Stimulated activated naive B cell treated with anti-CD40 and anti-IgM and Interleukin-4, amounts not matched to agents 10 μg/mL and 1 μg/mL and 100 μg/mL, for 72 hours (primary cell): ENCODE measurements at regions not wholly inside any gene's neighbourhood (a gene's known extent, or its start where the extent isn't known, plus 50 kb on each side); places are given as distances from the start of the nearest gene placed in this dataset.

Experiments
- ATAC-seq, 2 donors: fragments of 150-1000 bp; cut with Tn5 transposase; replicated peaks; 2 replicates each; pipeline ENCODE4 v1.10.0; 2021; ENCODE audit warnings: moderate library complexity in 1 of 2
- DNase-seq: peaks from one replicate; pipeline ENCODE4 v3.0.0; 2021
- H3K27ac Mint-ChIP-seq: one replicate; pipeline ENCODE4 v1.8.0; 2022; ENCODE audit warnings: mild to moderate bottlenecking, mixed read lengths
- H3K27me3 Mint-ChIP-seq, 2 donors: one replicate each; pipeline ENCODE4 v1.8.0; 2022; ENCODE audit warnings: mixed read lengths in 2 of 2
- H3K36me3 Mint-ChIP-seq, 2 donors: one replicate each; pipeline ENCODE4 v1.8.0; 2022; ENCODE audit warnings: mixed read lengths in 2 of 2, mild to moderate bottlenecking in 1 of 2
- H3K4me1 Mint-ChIP-seq, 2 donors: one replicate each; pipeline ENCODE4 v1.8.0; 2022; ENCODE audit warnings: mixed read lengths in 2 of 2, mild to moderate bottlenecking in 1 of 2
- H3K4me3 Mint-ChIP-seq, 2 donors: one replicate each; pipeline ENCODE4 v1.8.0; 2022; ENCODE audit warnings: mild to moderate bottlenecking in 2 of 2, mixed read lengths in 2 of 2, moderate library complexity in 1 of 2
- H3K9me3 Mint-ChIP-seq, 2 donors: one replicate each; pipeline ENCODE4 v1.8.0; 2022; ENCODE audit warnings: mixed read lengths in 2 of 2, mild to moderate bottlenecking in 1 of 2

GRCh38 chr7:17019106-17019505 lies 137.3 kb upstream of the AGR3 start:
- no peak overlapping the region for H3K27ac Mint-ChIP-seq
- H3K9me3 Mint-ChIP-seq, result no peaks in the 10 kb centered on the region
- DNase-seq (no peak), ATAC-seq (no peak)
- H3K4me1 Mint-ChIP-seq, result no peaks in the 10 kb centered on the region
- peaks cover 0 to 4% of the 10 kb centered on the region in 2 donors for H3K27me3 Mint-ChIP-seq
- H3K36me3 Mint-ChIP-seq, result no peaks in the 10 kb centered on the region
- no peak overlapping the region for H3K4me3 Mint-ChIP-seq

GRCh38 chr7:17020250-17020649 lies 138.5 kb upstream of the AGR3 start:
- DNase-seq (no peak), ATAC-seq (no peak)
- no peak overlapping the region for H3K27ac Mint-ChIP-seq
- no peak overlapping the region for H3K4me3 Mint-ChIP-seq
- no peaks in the 10 kb centered on the region for H3K9me3 Mint-ChIP-seq
- H3K36me3 Mint-ChIP-seq, result no peaks in the 10 kb centered on the region
- peaks cover 0 to 4% of the 10 kb centered on the region in 2 donors for H3K27me3 Mint-ChIP-seq
- no peaks in the 10 kb centered on the region for H3K4me1 Mint-ChIP-seq

GRCh38 chr7:17021205-17021604 lies 139.4 kb upstream of the AGR3 start:
- H3K4me1 Mint-ChIP-seq, result no peaks in the 10 kb centered on the region
- H3K27me3 Mint-ChIP-seq, result peaks cover 0 to 4% of the 10 kb centered on the region in 2 donors
- H3K4me3 Mint-ChIP-seq, result no peak overlapping the region
- ATAC-seq, result no peak
- no peak for DNase-seq
- no peaks in the 10 kb centered on the region for H3K36me3 Mint-ChIP-seq
- H3K9me3 Mint-ChIP-seq, result no peaks in the 10 kb centered on the region
- no peak overlapping the region for H3K27ac Mint-ChIP-seq

DNA sequence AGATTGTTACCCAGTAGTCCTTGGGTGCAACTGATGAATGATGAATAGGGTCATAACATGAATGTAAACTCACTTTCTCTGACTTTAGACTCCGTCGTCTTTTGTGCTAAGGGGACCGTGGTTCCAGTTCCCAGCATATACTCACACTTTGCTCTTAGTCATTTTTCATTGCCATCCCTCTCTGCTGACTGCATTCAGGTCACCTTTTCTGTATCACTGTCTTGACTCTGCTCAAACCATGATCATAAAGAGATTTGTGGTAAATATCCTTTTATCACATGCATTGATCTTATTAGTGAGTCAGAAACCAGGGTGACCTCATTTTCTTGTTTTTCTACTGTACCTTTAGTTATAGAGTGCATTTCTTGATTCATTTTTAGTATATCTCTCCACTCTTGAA lies 141.1 kb upstream of the AGR3 start:
- Mint-ChIP-seq H3K27me3 (peaks cover 0 to 4% of the 10 kb centered on the region in 2 donors), H3K9me3 (no peaks in the 10 kb centered on the region), H3K36me3 (no peaks in the 10 kb centered on the region), H3K4me3 (no peak overlapping the region), H3K27ac (no peak overlapping the region), H3K4me1 (no peaks in the 10 kb centered on the region)
- DNase-seq, result no peak
- no peak for ATAC-seq

GRCh38 chr7:17026269-17026668 lies 144.5 kb upstream of the AGR3 start:
- no peaks in the 10 kb centered on the region for H3K36me3 Mint-ChIP-seq
- DNase-seq (no peak), ATAC-seq (no peak)
- H3K4me3 Mint-ChIP-seq, result no peak overlapping the region
- H3K4me1 Mint-ChIP-seq, result peaks cover 0 to 6% of the 10 kb centered on the region in 2 donors
- H3K27me3 Mint-ChIP-seq, result no peaks in the 10 kb centered on the region
- no peak overlapping the region for H3K27ac Mint-ChIP-seq
- no peaks in the 10 kb centered on the region for H3K9me3 Mint-ChIP-seq

DNA sequence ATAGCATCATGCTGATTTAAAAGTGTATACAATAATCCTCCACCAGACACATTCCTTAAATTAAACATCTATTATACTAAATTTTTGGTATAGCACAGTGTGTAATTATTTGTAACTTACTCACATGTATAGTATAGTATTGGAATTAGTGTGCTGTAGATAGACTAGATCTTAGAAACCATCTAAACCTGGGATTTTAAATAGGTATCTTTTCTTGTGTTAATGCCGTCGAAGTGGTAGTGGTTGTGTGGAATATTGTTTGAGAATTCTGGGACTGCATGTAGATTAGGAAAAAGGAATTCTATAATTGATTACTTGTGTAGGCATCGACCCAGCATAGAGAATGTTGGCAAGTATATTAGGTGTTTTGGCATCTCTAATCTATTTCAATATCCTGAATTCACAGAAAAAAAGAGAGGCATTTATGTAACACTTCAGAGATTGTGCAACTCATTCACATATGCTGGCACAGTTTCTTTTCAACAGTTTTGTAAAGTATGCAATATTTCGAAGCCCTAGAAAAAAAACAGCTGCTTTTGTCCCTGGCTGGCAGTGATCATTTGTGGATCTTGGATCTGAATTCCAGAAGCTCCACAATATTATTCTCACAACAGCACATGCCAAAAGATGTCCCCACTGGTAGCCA lies 145.5 kb upstream of the AGR3 start:
- DNase-seq (no peak), ATAC-seq (no peak)
- no peak overlapping the region for H3K4me3 Mint-ChIP-seq
- no peaks in the 10 kb centered on the region for H3K9me3 Mint-ChIP-seq
- H3K4me1 Mint-ChIP-seq, result peaks cover 0 to 6% of the 10 kb centered on the region in 2 donors
- H3K27me3 Mint-ChIP-seq, result no peaks in the 10 kb centered on the region
- H3K27ac Mint-ChIP-seq, result no peak overlapping the region
- no peaks in the 10 kb centered on the region for H3K36me3 Mint-ChIP-seq

GRCh38 chr7:17027789-17028152 lies 146.0 kb upstream of the AGR3 start:
- DNase-seq (no peak), ATAC-seq (no peak)
- no peak overlapping the region for H3K27ac Mint-ChIP-seq
- H3K4me3 Mint-ChIP-seq, result no peak overlapping the region
- no peaks in the 10 kb centered on the region for H3K9me3 Mint-ChIP-seq
- H3K4me1 Mint-ChIP-seq, result peaks cover 0 to 6% of the 10 kb centered on the region in 2 donors
- no peaks in the 10 kb centered on the region for H3K27me3 Mint-ChIP-seq
- H3K36me3 Mint-ChIP-seq, result no peaks in the 10 kb centered on the region

GRCh38 chr7:17029150-17029549 lies 147.4 kb upstream of the AGR3 start:
- H3K4me1 Mint-ChIP-seq, result peaks cover 0 to 6% of the 10 kb centered on the region in 2 donors
- no peak overlapping the region for H3K4me3 Mint-ChIP-seq
- H3K9me3 Mint-ChIP-seq, result no peaks in the 10 kb centered on the region
- DNase-seq (no peak), ATAC-seq (no peak)
- H3K27me3 Mint-ChIP-seq, result no peaks in the 10 kb centered on the region
- H3K27ac Mint-ChIP-seq, result no peak overlapping the region
- no peaks in the 10 kb centered on the region for H3K36me3 Mint-ChIP-seq

GRCh38 chr7:17030559-17030958 lies 148.8 kb upstream of the AGR3 start:
- ATAC-seq (no peak), DNase-seq (no peak)
- Mint-ChIP-seq H3K27me3 (no peaks in the 10 kb centered on the region), H3K27ac (no peak overlapping the region), H3K9me3 (no peaks in the 10 kb centered on the region), H3K4me3 (no peak overlapping the region), H3K4me1 (peaks cover 0 to 6% of the 10 kb centered on the region in 2 donors), H3K36me3 (no peaks in the 10 kb centered on the region)

GRCh38 chr7:17031906-17032551 lies 150.2 kb upstream of the AGR3 start:
- ATAC-seq, result no peak
- no peak overlapping the region for H3K27ac Mint-ChIP-seq
- no peaks in the 10 kb centered on the region for H3K9me3 Mint-ChIP-seq

GRCh38 chr7:17033245-17033644 lies 151.5 kb upstream of the AGR3 start:
- H3K4me1 Mint-ChIP-seq, result peaks cover 0 to 11% of the 10 kb centered on the region in 2 donors
- H3K4me3 Mint-ChIP-seq, result no peak overlapping the region
- DNase-seq (no peak), ATAC-seq (no peak)
- H3K27ac Mint-ChIP-seq, result no peak overlapping the region
- no peaks in the 10 kb centered on the region for H3K27me3 Mint-ChIP-seq
- no peaks in the 10 kb centered on the region for H3K36me3 Mint-ChIP-seq
- H3K9me3 Mint-ChIP-seq, result no peaks in the 10 kb centered on the region

More at GRCh38 chr7:17031906-17032551, 150.2 kb upstream of the AGR3 start:
- peaks cover 0 to 6% of the 10 kb centered on the region in 2 donors for H3K4me1 Mint-ChIP-seq
- DNase-seq, result no peak
- no peaks in the 10 kb centered on the region for H3K27me3 Mint-ChIP-seq
- H3K36me3 Mint-ChIP-seq, result no peaks in the 10 kb centered on the region
- no peak overlapping the region for H3K4me3 Mint-ChIP-seq

- no peaks in the 10 kb centered on the region for H3K36me3 Mint-ChIP-seq
- ATAC-seq (no peak), DNase-seq (no peak)
- H3K9me3 Mint-ChIP-seq, result no peaks in the 10 kb centered on the region
- H3K27me3 Mint-ChIP-seq, result peaks cover 0 to 4% of the 10 kb centered on the region in 2 donors
- no peak overlapping the region for H3K4me3 Mint-ChIP-seq
- peaks cover 3 to 17% of the 10 kb centered on the region in 2 donors for H3K4me1 Mint-ChIP-seq
- no peak overlapping the region for H3K27ac Mint-ChIP-seq
Measured at GRCh38 chr7:17036584-17036983, 154.8 kb upstream of the AGR3 start.

GRCh38 chr7:17037356-17037755 lies 155.6 kb upstream of the AGR3 start:
- ATAC-seq, result no peak
- no peak overlapping the region for H3K4me3 Mint-ChIP-seq
- H3K27ac Mint-ChIP-seq, result no peak overlapping the region
- peaks cover 3 to 17% of the 10 kb centered on the region in 2 donors for H3K4me1 Mint-ChIP-seq
- no peak for DNase-seq
- no peaks in the 10 kb centered on the region for H3K36me3 Mint-ChIP-seq
- peaks cover 0 to 4% of the 10 kb centered on the region in 2 donors for H3K27me3 Mint-ChIP-seq
- H3K9me3 Mint-ChIP-seq, result no peaks in the 10 kb centered on the region

- DNase-seq (no peak), ATAC-seq (peak; percentile 66 to 73)
- Mint-ChIP-seq H3K27ac (no peak overlapping the region), H3K36me3 (no peaks in the 10 kb centered on the region), H3K4me1 (peaks cover 3 to 22% of the 10 kb centered on the region in 2 donors), H3K4me3 (no peak overlapping the region), H3K9me3 (no peaks in the 10 kb centered on the region), H3K27me3 (peaks cover 4% of the 10 kb centered on the region in 2 donors)
Measured at GRCh38 chr7:17038160-17038782, 156.5 kb upstream of the AGR3 start.

DNA sequence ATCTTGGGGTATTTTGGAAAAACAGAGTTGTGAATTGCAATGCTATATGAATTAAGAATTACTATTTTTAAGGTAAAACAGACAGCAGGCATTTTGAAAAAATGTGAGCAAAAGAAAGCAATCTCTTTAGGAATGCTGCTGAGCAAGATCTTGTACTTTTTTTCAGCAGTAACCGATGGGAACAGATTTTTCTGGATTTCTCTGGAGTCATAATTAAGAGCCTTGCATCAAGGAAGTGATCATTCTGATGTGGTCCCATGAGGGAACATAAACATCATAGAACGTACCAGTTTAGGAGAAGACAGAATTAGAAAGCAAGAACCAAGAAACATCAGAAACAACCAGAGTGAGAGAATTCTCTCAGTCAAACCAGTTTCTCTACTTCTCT lies 157.0 kb upstream of the AGR3 start:
- ATAC-seq, result no peak

More for the DNA sequence above, 157.0 kb upstream of the AGR3 start:
- H3K4me1 Mint-ChIP-seq, result peaks cover 6 to 26% of the 10 kb centered on the region in 2 donors
- H3K27ac Mint-ChIP-seq, result no peak overlapping the region
- H3K9me3 Mint-ChIP-seq, result no peaks in the 10 kb centered on the region
- no peak overlapping the region for H3K4me3 Mint-ChIP-seq
- peaks cover 4 to 8% of the 10 kb centered on the region in 2 donors for H3K27me3 Mint-ChIP-seq
- H3K36me3 Mint-ChIP-seq, result no peaks in the 10 kb centered on the region
- no peak for DNase-seq
